ENCODE measurements at regions not wholly inside any gene's neighbourhood (a gene's known extent, or its start where the extent isn't known, plus 50 kb on each side); places are given as distances from the start of the nearest gene placed in this dataset.

DNA sequence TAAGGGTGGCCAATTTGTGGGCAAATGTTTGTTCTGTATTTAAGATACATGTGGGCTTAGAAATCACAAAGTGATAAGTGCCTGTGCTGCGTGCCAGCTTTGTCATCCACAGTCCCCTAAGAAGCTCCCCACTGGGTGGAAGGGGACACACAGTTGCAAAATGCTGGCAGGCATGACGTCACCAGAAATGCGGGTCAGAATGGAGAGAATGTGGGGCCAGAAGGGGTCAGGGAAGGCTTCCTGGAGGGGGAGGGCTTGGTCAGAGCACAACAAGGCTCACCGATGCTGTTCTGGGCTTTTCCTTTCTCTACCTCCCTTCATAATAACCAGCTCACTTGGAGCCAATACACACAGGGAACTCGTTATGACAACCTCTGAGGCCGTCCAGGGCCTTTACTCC lies 207.3 kb downstream of the URI1 start:
- no peaks in the 10 kb centered on the region for H3K27me3 ChIP-seq (ENCODE audit: control insufficient read depth, insufficient read depth, low read length)

DNA sequence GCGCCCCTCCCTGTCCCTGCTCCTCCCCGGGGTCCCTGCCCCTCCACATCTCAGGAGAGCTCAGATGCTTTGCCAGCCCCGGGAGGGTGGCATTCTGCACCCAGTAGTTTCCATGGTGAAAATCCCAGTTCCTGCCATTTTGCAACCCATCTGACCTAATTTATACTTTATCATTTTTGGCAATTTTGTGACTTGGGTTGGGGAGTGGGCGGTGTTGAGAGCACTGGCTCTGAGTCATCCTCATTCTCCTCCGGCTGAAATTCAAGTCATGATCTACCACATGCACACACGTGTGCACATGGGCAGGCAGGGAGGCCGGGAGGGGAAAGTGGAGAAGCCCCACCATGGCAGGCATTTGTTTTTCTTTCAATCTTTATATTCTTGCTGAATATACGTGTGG lies 208.6 kb downstream of the URI1 start:
- H3K4me3 ChIP-seq (ENCODE audit: low read depth, low read length), result no peak overlapping the region
- no peaks in the 10 kb centered on the region for H3K27me3 ChIP-seq (ENCODE audit: control insufficient read depth, insufficient read depth, low read length)
- TF ChIP-seq, protein P1, sequence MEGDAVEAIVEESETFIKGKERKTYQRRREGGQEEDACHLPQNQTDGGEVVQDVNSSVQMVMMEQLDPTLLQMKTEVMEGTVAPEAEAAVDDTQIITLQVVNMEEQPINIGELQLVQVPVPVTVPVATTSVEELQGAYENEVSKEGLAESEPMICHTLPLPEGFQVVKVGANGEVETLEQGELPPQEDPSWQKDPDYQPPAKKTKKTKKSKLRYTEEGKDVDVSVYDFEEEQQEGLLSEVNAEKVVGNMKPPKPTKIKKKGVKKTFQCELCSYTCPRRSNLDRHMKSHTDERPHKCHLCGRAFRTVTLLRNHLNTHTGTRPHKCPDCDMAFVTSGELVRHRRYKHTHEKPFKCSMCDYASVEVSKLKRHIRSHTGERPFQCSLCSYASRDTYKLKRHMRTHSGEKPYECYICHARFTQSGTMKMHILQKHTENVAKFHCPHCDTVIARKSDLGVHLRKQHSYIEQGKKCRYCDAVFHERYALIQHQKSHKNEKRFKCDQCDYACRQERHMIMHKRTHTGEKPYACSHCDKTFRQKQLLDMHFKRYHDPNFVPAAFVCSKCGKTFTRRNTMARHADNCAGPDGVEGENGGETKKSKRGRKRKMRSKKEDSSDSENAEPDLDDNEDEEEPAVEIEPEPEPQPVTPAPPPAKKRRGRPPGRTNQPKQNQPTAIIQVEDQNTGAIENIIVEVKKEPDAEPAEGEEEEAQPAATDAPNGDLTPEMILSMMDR (IDR thresholded peaks at IDR 0.05; ENCODE audit: insufficient read depth, low read length, severe bottlenecking), result no peak
- DNase-seq (ENCODE audit: low read depth), result no peak
- no peaks in the 10 kb centered on the region for H3K36me3 ChIP-seq (ENCODE audit: control insufficient read depth, insufficient read depth, low read length)
- no peak for FAIRE-seq

More for the DNA sequence above, 207.3 kb downstream of the URI1 start:
- DNase-seq (ENCODE audit: low read depth) (no peak), FAIRE-seq (no peak)
- Histone ChIP-seq H3K4me3 (ENCODE audit: low read depth, low read length) (no peak overlapping the region), H3K36me3 (ENCODE audit: control insufficient read depth, insufficient read depth, low read length) (no peaks in the 10 kb centered on the region)
- TF ChIP-seq, protein P1 (IDR thresholded peaks at IDR 0.05; ENCODE audit: insufficient read depth, low read length, severe bottlenecking), result no peak

DNA sequence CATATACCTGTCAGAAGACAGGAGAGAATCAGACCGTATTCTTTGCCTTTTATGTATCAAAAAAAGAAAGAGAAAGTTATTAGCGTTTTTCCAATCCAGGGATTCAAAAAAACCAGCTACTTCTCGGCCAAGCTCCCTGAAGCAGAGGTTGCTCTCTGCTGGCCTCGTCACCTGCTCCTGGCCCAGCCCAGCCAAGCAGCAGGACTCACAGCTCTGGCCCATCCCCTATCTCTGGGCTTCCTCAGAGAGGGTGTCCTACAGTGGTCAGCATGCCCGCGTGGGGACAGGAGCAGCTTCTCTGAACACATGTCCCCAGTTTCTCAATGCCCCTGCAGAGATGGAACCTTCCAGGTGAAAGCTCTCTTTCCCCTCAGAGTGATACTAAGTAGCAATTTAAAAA lies 209.0 kb downstream of the URI1 start:
- H3K4me3 ChIP-seq (ENCODE audit: low read depth, low read length), result no peak overlapping the region
- FAIRE-seq, result no peak
- H3K36me3 ChIP-seq (ENCODE audit: control insufficient read depth, insufficient read depth, low read length), result no peaks in the 10 kb centered on the region
- DNase-seq (ENCODE audit: low read depth), result no peak
- TF ChIP-seq, protein P1 (IDR thresholded peaks at IDR 0.05; ENCODE audit: insufficient read depth, low read length, severe bottlenecking), result no peak
- H3K27me3 ChIP-seq (ENCODE audit: control insufficient read depth, insufficient read depth, low read length), result no peaks in the 10 kb centered on the region

DNA sequence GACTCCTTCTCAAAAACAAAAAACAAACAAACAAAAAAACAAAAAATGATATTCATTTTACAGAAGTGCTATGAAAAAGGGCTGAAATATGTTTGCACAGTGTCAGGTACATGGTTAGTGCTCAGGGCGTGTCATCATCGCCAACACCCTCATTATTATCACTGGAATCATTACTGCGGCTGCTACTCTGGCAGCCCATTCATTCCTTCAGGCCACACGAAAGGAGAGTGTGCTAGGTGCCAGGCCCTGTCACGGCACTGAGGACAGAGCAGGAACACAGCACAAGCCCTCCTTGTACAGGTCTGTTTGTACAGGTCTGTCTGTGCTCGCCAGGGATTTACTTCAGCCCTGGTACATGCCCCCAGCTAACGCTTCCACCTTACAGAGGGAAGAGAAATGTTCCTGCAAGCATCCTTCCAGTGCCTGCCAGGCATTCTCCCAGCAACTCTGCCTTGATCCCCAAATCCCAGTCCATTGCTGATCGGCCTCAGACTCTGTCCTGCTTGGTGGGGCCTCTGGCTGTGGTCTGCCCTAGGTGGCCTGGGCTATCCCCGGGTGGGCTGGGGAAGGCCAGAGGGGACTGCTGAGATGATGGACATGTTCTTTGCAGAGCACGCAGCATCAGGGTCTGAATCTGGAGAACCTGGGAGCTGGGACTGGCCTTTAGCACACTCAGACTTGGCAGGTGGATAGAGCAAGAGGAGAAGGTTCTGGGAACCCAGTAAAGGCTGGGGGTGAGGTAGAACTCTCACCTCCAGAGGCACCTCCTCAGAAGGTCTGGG lies 210.7 kb downstream of the URI1 start:
- FAIRE-seq (no peak), DNase-seq (ENCODE audit: low read depth) (no peak)
- Histone ChIP-seq H3K36me3 (ENCODE audit: control insufficient read depth, insufficient read depth, low read length) (no peaks in the 10 kb centered on the region), H3K4me3 (ENCODE audit: low read depth, low read length) (no peak overlapping the region), H3K27me3 (ENCODE audit: control insufficient read depth, insufficient read depth, low read length) (no peaks in the 10 kb centered on the region)
- TF ChIP-seq, protein P1 (IDR thresholded peaks at IDR 0.05; ENCODE audit: insufficient read depth, low read length, severe bottlenecking), result no peak

DNA sequence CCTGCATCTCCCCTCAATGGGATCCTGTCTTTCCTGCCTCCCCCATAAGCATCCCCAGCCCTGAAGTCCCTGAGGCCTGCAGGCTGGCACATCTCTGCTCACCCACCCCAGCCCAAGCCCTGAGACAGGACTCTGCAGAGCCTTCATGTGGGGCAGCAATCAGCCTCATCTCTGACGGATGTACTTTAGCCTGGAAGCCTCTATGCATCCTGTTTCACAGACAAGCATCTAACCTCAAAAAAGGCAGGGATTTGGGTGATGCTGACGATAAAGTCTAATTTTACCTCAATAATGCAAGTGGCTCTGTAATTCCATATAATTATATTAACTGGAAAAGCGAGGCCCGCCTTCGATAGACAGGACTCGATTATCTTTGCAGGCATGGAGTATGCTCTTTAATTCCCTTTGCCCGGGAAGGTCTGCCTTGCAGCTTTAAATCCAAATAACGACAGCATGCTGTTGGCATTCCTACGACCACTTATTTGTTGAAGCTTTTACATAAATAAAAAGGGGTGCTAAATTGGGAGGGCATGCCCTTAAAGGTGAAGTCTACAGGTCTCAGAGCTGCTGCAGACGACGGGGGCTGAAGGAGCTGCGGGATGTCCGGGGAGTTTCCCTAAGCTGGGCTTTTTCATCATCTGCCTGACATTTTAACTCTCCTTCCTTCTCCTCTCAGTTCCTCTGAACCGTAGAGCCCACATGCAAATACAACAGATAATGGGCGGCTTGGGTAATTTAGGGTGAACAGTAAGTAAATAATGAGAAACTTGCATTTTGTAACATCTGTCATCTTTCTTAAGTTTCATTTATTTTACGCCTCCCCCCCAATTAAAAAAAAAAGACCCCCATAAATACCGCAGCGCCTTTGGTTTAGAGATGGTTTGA lies 211.5 kb downstream of the URI1 start:
- TF ChIP-seq, protein P1 (IDR thresholded peaks at IDR 0.05; ENCODE audit: insufficient read depth, low read length, severe bottlenecking), result no peak
- no peak overlapping the region for H3K4me3 ChIP-seq (ENCODE audit: low read depth, low read length)
- DNase-seq (ENCODE audit: low read depth) (no peak), FAIRE-seq (no peak)
- H3K36me3 ChIP-seq (ENCODE audit: control insufficient read depth, insufficient read depth, low read length), result no peaks in the 10 kb centered on the region
- no peaks in the 10 kb centered on the region for H3K27me3 ChIP-seq (ENCODE audit: control insufficient read depth, insufficient read depth, low read length)

Measured in bronchial epithelial cell (primary cell).